NCI-H2107 treated with DMSO at 0.1 percent for 48 hours (cell line): ENCODE measurements at regions not wholly inside any gene's neighbourhood (a gene's known extent, or its start where the extent isn't known, plus 50 kb on each side); places are given as distances from the start of the nearest gene placed in this dataset.

Experiments
- DNase-seq: peaks from one replicate; lab custom pipeline; 2025; ENCODE audit not compliant: unreplicated experiment; lab: John Stamatoyannopoulos, UW

DNA sequence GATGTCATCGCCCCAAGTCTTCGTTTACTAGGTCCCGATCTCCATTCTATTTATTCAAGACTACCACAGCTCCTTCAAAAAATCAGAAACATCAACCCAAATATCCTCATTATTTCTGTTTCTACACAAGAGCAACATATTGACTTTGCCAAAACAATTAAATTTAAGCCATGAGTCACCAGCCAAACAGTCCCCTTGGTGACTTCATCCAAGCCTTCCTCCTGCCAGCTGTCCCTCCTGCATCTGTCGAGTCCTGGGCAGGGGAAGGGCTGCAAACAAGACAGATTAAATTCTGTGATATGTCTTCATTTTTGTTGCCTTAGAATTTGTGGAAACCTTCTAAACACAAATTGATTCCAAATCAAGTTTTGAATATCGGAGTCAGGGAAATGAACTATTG is 110.3 kb downstream of the SP3 start:
- no peak for DNase-seq

DNA sequence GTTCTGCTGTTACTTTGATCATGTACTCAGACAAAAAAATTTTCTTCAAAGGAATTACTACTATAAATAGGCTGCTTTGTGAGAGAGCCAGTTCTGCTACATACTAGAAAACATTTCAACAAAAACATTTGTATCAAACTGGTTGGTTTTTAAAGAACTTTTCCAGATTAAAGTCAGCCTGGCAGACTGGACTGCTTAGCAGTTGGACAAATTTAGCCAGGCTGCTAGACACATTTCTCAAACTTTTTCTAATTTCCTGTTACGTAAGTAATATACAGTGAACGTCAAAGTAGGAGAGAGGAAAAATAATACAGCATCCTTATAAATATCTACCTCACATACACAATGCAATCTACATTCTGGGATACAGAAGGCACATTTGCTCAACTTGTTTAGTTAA is 109.5 kb downstream of the SP3 start:
- DNase-seq = no peak
